Left lung (tissue), 4 donors: ENCODE measurements at regions not wholly inside any gene's neighbourhood (a gene's known extent, or its start where the extent isn't known, plus 50 kb on each side); places are given as distances from the start of the nearest gene placed in this dataset.
"Not testable (repeated sequence)": the region's sequence is repeated elsewhere in the genome, so short reads cannot be mapped to it uniquely, and the experiment has no call there.

ENCODE experiments used
- ATAC-seq: fragments of 200-7000 bp; cut with Tn5 transposase; one replicate; pipeline ENCODE4 v1.9.1; 2020; ENCODE audit warnings: moderate library complexity
- DNase-seq, 4 donors: peaks; one replicate each; pipeline ENCODE4 v3.0.0-alpha.2; 2013 to 2020
- H3K27ac ChIP-seq, 2 donors: fragments of 200-600 bp; sonication (generic) in 1 of 2; one replicate each; pipeline versions ENCODE4 v1.5.0 to v1.8.0; 2020 to 2021
- H3K27me3 ChIP-seq, 2 donors: fragments of 200-600 bp; sonication (generic) in 1 of 2; one replicate each; pipeline versions ENCODE4 v1.5.0 to v1.8.0; 2020 to 2021
- H3K36me3 ChIP-seq, 2 donors: fragments of 200-600 bp; sonication (generic) in 1 of 2; one replicate each; pipeline versions ENCODE4 v1.5.0 to v1.8.0; 2020 to 2021
- H3K4me1 ChIP-seq, 2 donors: fragments of 200-600 bp; one replicate each; pipeline ENCODE4 v1.8.0; 2021
- H3K4me3 ChIP-seq, 2 donors: fragments of 200-600 bp; sonication (generic) in 1 of 2; one replicate each; pipeline versions ENCODE4 v1.5.0 to v1.8.0; 2020 to 2021; ENCODE audit warnings: mild to moderate bottlenecking in 1 of 2
- H3K9me3 ChIP-seq, 2 donors: fragments of 200-600 bp; sonication (generic) in 1 of 2; one replicate each; pipeline versions ENCODE4 v1.5.0 to v1.8.0; 2020 to 2021
- CTCF ChIP-seq, 2 donors: fragments of 200-600 bp; sonication (generic) in 1 of 2; IDR thresholded peaks; one replicate each; pipeline versions ENCODE4 v1.5.0 to v1.8.0; 2021; ENCODE audit warnings: antibody characterized with exemption in 2 of 2
- intact Hi-C, 2 donors: fragments of 100-400 bp; cut with DNase I; formaldehyde crosslinking; loops; one replicate each; pipeline versions ENCODE4 v1.11.2 to v1.14.2; 2022
- donor health status: DM: no; HTN: yes; CAD: no.
- donor health status: DM: no; HTN: no; CAD: no.

DNA sequence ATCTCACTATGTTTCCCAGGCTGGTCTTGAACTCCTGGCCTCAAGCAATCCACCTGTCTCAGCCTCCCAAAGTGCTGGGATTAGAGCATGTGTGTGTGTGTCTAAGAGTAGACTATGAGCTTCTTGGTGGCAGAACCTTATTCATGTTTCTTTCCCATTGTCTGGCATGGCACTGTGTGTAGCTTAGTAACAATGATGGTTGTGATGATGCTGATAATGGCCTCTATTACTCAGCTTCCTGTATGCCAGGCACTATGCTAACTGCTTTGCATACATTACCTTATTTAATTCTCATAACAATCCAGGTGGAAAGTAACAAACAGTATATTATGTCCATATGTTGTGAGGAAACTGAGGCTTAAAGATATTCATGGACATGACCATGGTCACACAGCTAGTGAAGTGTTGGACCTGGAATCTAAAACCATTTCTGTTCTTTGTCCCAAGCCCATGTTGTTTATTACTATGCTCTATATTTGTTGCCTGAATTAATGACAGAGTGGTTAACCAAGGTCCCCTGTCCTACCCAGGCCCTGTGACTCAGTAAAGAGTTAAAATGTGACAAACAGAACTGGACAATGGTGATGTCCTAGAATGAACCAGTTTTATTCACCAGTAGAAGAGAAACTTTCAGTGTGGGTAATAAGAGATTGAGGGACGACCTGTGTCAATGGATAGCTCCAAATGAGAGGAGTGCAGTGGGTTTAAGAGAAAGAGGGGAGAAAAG lies 109.6 kb downstream of the KLF5 start:
- DNase-seq = no peak
- no peak overlapping the region for H3K4me3 ChIP-seq
- H3K27ac ChIP-seq = no peak overlapping the region
- intact Hi-C loops = no loop called here
- no peak for TF ChIP-seq CTCF (IDR thresholded peaks at IDR 0.05)
- H3K27me3 ChIP-seq = no peaks in the 10 kb centered on the region
- no peak for ATAC-seq
- no peaks in the 10 kb centered on the region for H3K36me3 ChIP-seq
- H3K4me1 ChIP-seq = no peaks in the 10 kb centered on the region
- H3K9me3 ChIP-seq = no peaks in the 10 kb centered on the region

- no peak for TF ChIP-seq CTCF (IDR thresholded peaks at IDR 0.05)
- no peak for DNase-seq
- no peaks in the 10 kb centered on the region for H3K4me1 ChIP-seq
- intact Hi-C loops = no loop called here
- ATAC-seq = no peak
- no peaks in the 10 kb centered on the region for H3K36me3 ChIP-seq
- no peaks in the 10 kb centered on the region for H3K9me3 ChIP-seq
- H3K27me3 ChIP-seq = no peaks in the 10 kb centered on the region
- no peak overlapping the region for H3K27ac ChIP-seq
- no peak overlapping the region for H3K4me3 ChIP-seq
Observed at GRCh38 chr13:73167028-73167820, 108.4 kb downstream of the KLF5 start.

DNA sequence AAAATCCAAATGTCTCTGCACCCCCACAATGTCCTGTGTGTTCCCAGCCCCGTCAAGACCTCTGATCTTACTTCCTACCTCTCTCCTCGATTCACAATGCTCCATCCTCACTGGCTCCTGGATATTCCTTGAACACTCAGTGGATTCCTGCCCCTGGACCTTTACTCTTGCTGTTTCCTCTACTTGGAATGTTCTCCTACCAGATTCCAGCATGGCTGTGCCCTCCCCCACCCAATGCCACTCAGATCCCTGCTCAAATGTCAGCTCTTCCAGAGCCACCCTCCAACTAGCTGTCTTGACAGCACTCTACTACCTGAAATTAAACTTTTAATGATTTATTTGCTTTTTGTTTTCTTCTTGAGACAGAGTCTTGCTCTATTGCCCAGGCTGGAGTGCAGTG lies 107.4 kb downstream of the KLF5 start:
- ATAC-seq = no peak

GRCh38 chr13:73162912-73163911 lies 104.4 kb downstream of the KLF5 start:
- TF ChIP-seq CTCF (IDR thresholded peaks at IDR 0.05) = no peak
- intact Hi-C loops = no loop called here
- ATAC-seq = no peak
- Histone ChIP-seq H3K4me1 (no peaks in the 10 kb centered on the region), H3K36me3 (no peaks in the 10 kb centered on the region), H3K27me3 (no peaks in the 10 kb centered on the region), H3K4me3 (no peak overlapping the region), H3K9me3 (peaks cover 0 to 5% of the 10 kb centered on the region in 2 donors), H3K27ac (no peak overlapping the region)
- DNase-seq = no peak

More for the DNA sequence above, 107.4 kb downstream of the KLF5 start:
- Histone ChIP-seq H3K27me3 (no peaks in the 10 kb centered on the region), H3K27ac (no peak overlapping the region), H3K36me3 (no peaks in the 10 kb centered on the region), H3K9me3 (no peaks in the 10 kb centered on the region), H3K4me1 (no peaks in the 10 kb centered on the region), H3K4me3 (no peak overlapping the region)
- intact Hi-C loops = no loop called here
- no peak for TF ChIP-seq CTCF (IDR thresholded peaks at IDR 0.05)
- DNase-seq = no peak

DNA sequence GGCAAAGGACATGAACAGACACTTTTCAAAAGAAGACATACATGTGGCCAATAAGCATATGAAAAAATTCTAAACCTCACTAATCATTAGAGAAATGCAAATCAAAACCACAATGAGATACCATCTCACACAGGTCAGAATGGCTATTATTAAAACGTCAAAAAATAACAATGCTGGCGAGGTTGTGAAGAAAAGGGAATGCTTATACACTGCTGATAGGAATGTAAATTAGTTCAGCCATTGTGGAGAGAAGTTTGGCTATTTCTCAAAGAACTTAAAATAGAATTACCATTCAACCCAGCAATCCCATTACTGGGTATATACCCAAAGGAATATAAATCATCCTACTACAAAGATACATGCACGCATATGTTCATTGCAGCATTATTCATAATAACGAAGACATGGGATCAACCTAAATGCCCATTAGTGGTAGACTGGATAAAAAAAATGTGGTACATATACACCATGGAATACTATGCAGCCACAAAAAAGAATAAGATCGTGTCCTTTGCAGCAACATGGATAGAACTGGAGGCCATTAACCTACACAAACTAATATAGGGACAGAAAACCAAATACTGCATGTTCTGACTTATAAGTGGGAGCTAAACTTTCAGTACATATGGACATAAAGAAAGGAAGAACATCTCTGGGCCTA lies 101.7 kb downstream of the KLF5 start:
- DNase-seq, H3K4me3 ChIP-seq, ATAC-seq, H3K9me3 ChIP-seq, H3K4me1 ChIP-seq, H3K27ac ChIP-seq, intact Hi-C loops, H3K27me3 ChIP-seq, H3K36me3 ChIP-seq: not testable (repeated sequence)
